HG03139 (cell line): ENCODE measurements at regions not wholly inside any gene's neighbourhood (a gene's known extent, or its start where the extent isn't known, plus 50 kb on each side); places are given as distances from the start of the nearest gene placed in this dataset.

Experiments
- ATAC-seq: cut with Tn5 transposase; IDR thresholded peaks from one replicate; pipeline ENCODE4 v1.9.1; 2021; ENCODE audit not compliant: unreplicated experiment

DNA sequence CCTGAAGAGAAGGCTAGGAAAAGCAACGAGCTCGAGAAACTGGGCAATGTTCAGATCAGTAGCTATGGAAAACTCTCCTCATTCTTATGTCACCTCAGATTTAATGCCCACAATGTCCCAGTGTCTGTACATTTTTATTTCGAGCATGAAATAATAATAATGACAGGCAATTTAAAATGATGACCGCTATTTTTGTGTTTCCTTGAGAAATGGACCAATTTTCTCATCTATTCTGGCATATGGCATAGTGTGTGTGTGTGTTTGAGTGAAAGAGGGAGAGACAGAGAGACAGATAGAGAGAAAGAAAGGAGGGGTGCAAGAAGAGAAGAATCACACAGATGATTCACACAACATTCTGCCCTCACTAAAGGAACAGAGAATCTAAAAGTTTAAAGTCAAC, 119.1 kb upstream of the C1orf21 start:
- ATAC-seq, result no peak

DNA sequence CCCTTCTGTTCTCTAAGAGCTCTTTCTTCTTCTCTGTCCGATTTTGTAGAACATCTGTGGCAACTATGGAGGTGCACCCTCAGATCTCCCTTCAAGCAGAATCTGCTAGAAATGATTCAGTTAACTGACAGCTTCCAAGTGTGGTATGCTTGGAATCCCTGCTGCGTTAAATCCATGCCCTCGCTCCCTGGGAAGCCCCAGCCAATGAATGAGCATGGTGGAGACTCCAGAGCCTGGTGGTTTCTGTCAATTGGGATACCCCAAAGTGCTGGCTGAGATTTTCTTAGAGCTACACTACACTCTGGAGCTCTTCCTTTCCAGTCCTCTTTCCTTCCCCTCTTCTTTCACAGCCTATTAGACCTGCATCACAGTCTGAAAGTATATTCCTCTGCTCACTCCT, 116.3 kb upstream of the C1orf21 start:
- ATAC-seq, result no peak

DNA sequence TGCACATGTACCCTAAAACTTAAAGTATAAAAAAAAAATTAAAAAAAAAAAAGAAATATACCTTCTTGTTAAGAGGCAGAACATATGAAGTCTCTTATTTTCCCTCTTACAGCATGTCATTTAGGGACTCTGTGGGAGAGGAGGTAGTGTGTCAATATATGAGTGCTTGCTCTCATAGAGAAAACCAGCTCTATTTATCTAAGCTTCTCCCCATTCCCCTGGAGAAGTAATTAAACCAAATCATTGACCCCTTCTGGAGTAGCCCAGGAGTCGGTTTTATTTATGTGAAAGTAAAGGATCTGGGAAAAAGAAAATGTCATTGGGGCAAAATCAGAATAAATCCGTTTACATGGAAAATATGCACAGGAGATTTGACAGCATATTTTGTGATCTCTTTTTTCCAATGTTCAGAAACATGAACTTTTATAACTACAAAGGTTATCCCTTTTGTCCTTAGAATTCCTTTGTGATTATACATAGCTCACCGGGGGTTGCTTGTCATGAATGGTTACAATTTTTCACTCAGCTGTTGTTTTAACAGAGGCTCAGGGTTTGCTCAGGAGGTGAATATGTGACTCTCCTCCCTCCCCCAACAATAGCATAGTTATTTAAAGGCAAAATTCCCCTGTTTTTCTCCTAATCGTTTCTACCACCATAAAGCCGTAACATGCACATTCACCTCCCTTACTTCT, 114.5 kb upstream of the C1orf21 start:
- no peak for ATAC-seq

DNA sequence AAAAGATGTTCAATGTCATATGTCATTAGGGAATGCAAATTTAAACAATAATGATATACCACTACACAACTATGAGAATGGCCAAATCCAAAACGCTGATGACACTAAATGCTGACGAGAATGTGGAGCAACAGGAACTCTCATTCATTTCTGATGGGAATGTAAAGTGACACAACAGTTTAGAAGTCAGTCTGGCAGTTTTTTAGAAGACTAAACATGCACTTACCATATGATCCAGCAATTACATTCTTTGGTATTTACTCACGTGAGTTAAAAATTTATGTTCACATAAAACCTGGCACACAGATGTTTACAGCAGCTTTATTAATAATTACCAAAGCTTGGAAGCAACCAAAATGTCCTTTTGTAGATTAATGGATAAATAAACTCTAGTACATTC, 110.4 kb upstream of the C1orf21 start:
- no peak for ATAC-seq

DNA sequence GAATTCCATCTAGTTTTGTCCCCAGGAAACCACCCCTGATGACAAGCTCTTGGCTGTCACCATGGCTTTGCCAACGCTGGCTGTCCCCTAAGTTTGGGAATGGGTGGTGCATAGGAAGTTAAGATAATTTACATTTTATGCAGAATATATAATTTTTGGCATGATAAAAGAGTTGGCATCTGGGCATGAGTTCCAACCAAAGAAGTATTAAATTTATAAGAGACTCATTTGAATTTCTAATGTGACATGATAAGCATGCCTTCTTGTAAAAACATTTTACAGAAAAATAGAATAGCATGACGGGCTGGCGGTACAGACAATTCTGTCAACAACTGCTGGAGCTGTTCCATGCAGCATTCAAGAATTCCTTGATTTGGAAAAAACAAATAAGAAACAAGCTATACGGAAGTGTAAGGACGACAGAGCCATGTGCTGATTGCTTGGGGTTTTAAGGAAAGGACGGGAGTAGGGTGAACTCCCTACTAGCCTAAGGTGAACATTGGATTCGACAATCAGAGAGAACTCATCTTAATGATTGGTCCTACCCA, 106.8 kb upstream of the C1orf21 start:
- no peak for ATAC-seq

DNA sequence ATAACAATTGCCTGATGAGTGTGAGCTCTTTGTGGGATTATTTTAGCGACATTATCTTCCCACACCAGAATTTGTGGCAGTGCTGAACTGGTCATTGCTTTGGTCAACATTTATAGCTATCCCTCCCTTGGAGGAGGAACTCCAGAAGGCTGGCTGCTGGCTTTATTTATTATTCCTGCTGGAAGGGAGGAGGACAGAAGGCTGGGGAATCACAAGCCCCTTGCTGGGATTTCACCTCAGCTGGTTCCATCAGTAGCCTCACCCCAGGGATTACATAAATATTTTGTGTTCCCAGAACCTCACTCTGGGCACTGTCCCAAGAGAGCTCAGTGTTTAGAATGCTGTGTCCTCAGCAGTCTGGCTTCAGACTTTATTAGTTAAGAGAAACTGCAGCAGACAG, 102.8 kb upstream of the C1orf21 start:
- no peak for ATAC-seq

DNA sequence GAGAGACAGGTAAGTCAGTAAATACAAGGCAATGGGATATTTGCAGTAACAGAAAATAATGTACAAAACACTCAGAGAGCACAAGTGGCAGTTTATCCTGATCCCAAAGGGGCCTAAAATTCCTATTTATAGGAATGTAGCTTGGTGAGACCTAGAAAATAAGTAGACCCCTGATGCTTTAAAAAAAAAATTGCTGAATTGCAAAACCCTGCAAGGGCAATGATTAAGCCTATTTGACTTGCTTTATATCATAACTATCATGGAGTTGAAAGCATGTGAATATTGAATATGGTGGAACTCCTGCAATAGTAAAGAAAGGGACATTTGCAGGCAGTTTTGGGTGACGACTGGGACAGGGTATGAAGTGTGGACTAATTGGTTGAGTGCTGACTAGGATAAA, 101.9 kb upstream of the C1orf21 start:
- no peak for ATAC-seq

DNA sequence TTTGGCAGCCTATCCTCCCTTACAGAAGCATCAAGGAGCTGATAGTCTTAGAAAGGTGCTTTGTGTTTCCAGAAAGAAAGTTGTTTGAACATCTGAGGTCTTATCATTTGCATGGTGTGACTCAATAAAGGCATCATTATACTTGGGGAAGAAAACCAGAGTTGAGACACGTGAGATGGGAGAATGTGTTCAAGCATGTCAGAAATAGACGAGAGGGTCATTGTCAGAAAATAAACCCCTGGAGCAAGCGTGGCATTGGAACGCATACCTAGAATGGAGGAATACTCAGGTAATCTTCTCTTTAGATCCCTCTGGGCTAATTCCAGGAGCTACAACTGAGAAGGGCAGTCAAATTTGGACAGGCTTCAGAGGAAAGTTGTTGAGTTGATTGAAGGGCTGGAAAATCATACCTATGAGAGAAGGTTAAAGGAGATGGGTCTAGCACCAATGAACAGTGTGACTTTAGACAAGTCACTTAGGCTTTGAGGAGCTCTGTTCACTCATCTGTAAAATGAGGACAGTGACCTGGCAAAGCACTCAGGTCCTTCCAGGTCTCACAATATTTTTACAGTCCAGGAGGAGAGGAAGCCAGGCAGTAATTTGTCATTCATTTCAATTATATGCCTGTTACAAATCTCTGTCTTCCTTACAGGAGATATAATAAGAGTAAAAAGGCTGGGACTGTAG, 101.3 kb upstream of the C1orf21 start:
- ATAC-seq, result no peak

DNA sequence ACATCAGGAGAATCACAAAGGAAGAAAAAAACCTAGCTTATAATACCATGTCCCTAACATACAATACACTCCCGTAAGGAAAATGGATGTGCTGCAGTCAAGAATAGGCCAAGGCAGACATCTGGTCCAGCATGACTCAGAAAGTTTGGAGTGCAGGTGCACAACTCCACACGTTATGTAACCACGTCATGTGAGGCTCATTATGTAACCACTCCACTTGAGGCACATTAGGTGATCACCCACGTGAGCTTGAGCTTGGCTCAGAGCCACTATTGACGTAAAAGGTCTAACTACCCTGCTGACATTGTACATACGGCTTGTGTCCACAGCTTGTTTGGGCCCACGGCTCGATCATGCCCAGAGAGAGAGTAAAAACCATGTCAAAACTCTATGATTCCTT, 99.8 kb upstream of the C1orf21 start:
- no peak for ATAC-seq

DNA sequence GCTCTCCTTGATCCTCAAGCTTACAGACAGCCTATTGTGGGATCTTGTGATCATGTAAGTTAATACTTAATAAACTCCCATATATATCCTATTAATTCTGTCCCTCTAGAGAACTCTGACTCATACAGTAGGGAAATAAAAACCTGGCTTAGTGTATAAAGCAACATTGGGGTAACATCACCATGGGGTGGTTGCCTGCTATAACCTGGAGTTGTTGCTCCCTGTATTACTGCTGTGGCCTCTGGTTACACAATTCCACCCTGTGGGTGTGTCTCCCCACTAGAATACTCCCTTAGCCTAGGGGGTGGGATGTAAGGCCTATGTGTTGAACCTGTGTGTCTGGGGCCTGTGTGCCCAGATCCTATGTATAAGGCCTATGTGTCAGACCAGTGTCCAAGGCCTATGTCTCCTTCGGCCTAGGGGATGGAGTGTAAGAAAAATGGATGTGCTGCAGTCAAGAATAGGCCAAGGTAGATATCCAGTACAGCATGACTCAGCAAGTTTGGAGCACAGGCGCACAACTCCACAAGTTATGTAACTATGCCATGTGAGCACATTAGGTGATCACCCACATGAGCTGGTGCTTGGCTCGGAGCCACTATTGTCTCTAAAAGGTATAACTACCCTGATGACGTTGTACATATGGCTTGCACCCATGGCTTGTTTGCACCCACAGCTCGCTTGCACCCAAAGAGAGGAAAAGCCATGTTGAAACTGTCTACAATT, 96.8 kb upstream of the C1orf21 start:
- no peak for ATAC-seq

DNA sequence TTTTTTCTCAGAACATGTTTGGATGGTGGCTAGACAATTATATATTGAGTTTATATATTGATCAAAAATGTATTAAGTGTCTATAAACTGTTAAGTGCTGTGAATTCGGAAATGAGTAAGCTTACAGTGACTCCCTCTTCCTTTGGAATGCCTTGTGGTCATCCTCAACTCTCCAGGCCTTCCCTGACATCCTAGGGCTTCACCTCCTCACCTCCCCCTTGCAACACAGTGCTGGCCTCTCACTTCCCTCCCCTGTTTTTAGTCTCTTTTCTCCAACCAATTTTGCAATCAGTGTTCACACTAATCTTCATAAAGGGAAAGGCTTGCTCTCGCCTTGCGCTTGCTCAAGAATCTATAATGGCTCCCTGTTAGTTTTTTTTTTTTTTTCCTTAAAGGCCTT, 95.1 kb upstream of the C1orf21 start:
- ATAC-seq, result no peak

DNA sequence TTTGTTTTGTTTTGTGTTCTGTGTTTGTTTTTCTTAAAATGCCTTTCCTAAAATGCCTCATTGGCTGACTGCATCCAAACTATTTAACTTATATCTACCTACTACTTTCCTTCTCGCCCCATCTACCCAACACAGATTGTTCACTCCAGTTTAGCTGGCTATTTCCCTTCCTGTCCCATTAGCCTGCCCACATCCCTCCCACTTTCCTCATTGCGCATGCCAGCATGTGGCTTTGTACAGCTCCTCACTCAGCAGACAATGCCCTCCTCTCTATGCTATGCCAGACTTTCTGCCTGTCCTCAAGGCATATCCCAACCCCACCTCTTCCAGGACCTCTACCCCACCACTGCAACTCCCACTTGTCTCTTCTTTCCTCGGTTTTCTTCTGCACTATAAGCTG, 94.7 kb upstream of the C1orf21 start:
- no peak for ATAC-seq

DNA sequence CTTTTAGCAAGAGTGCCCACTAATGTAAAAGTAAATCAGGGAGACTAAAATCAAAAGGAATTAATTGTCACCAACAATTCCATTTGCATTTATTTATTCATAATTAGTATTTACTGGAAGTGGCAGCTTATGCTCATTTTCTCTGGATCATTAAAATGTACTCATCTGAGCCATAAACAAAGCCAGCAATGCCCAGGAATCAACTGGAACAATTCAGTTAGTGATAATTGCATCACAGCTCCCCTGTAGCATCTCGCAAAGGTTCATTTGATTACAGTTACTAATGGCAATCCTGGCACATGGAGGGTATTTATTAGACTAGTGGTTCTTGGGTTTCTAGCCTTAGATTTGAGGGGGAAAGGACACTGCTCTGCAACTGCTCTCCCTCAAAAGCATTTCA, 92.7 kb upstream of the C1orf21 start:
- no peak for ATAC-seq

DNA sequence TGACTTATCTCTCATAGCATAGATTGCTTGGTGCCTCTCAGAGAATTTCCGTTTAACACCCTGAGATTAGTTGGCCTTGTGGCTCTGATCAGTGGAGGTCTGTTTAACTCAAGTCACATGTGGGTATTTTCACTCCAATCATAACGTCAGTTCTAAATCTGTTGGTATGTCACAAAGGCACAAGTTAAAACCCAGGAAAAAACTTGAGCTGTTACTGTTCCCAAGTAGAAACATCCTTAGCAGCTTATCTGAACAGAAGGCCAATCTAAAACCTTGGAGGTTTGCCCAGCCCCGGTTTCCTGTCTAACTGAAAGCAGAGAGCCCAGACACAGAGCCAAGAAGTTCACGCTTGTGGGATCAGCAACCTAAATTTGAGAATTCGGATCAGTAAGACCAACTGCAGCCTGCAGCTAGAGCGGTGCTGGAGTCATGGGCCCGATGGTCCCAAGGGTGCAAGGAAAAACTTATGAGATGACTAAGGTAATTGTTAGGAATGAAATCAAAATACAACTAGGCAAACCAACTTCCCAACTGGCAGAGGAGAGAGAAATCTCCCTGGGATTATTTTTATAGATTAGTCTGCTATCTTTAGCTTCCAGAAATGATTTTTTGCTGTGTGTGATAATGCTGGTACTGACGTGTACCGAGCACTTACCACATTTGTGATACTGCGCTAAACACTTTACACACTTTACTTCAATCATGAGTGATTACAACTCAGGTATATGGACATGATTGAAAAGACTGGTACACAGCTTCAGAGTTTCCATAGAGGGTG, 90.2 kb upstream of the C1orf21 start:
- ATAC-seq, result no peak

DNA sequence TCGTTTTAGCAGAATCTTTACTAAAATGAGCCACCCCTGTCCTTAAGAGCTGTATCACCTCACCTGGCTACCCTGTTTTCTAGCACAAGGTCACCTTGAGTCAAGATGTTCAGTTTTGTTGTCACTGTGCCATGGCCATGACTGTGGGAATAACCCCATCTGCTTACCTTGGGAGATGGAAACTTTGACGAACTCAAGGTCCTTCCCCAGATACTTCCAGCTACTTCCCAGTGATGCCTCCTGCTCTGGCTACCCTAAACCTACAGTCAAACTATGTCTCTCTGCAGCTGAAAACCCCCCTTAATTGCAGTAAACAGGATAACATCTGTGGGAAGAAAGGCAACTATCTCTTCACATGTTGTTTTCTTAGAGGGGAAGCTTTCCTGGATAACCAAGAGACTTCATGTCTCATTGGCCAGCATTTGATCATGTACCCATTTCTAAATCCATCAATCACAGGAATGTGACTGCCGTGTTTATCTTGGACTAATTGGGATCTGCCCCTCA, 89.5 kb upstream of the C1orf21 start:
- no peak for ATAC-seq

DNA sequence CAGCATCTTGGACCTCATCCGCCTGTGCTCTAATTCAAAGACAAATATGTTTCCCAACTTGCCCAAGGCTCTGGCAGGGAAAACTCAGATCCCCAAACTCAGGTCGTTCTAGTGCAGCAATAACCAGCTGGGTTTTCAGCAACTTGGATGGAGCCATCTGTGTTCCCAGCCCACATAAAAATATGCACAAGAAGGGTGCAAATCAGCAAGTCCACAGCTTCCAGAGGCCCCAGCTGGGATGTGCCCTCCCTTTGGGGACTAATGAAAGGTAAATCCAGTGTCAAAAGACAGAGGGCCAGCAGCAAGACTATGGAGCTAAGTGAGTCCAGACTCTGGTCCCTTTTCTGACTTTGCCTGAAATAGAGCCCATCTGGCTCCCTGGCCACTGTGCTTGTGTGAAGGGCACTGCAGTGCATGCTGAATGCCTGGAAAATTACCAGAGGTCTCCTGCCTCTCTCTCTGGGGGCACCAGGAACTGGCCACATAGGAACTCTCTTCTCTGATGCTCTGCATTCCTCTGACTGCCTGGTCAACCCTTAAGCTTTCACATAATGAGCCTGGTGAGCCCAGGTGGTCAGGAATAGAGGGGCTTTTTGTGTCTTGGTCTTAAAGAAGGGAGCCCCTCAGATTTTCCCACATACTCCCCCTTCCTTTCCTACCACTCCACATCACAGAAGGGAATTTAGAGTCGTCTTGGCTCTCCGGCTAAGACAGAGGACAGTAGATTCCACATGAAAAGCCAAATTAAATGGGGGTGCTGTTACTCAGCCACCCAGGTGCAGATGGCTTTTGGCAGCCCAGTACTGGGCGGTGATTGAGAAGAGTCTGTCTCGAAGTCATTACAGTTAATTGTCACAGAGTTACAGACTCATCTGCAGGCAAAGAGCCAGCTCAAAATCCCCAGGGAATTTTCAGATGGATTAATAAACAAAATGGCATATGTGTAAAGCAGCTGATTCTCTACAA, 88.1 kb upstream of the C1orf21 start:
- no peak for ATAC-seq

DNA sequence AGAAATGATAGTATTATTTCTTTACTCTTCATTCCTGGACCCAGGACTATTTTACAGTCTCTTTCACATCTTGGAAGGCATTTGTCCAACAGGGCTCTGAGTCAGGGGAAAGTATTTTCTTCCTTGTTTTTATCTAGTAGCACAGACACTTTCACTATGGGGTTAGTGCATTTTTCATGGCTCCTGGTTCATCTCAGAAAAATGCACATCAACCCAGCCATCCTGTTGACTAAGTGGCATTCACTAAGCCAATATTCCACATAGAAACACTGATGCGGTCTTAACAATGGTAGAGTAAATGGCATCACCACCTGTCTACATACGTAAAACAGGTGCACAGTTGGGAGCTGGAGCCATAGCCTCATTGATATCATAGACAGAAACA, 87.4 kb upstream of the C1orf21 start:
- no peak for ATAC-seq

DNA sequence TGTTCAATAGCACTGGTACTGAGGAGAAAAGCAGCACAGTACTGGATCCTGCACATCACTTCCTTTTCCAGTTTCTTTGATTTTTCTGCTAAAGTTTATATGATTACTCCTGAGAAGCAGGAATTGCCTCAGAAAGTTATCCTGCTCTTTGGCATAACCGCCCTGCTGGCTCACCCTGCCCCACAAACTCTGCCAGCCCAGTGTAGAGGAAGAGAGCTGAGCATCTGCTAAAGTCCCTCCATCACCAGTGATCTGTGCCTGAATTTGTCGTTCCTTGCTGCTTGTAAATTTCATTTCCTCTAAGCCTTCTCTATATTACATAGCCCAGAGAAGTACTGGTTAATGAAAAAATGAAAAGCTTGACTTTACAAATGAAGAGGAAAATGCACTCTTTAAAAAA, 87.0 kb upstream of the C1orf21 start:
- ATAC-seq, result no peak

DNA sequence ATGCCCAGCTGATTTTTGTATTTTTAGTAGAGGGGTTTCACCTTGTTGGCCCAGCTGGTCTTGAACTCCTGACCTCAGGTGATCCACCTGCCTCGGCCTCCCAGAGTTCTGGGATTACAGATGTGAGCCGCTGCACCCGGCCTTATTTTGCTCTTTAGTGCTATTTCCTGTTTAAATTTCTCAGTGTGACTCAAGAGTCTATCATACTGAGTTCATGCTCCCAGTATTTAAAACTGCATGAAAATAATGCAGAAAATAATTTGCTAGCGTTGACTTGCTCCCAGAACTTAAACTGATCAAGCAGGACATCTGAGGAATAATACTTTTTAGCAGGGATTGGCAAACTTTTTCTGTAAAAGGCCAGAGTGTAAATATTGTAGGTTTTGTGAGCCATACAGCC, 86.4 kb upstream of the C1orf21 start:
- ATAC-seq, result no peak

DNA sequence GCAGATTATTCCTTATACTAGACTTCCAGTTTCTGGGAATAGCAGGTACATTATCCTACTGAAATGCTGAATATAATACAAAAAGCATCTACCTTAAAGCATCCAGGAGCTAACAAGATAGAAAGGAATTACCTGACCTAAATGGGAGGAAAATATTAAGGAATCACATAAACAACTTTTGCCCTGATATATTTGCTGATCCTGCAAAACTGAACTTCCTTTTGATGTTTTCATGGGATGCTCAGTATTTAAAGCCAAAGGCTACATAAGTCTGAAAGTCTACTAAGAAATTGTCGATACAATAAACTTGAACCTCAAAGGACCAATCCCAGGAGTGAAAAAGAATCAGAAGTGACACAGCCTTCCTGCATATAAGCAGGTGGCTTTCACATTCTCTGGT, 85.6 kb upstream of the C1orf21 start:
- no peak for ATAC-seq
